ENCODE measurements at regions not wholly inside any gene's neighbourhood (a gene's known extent, or its start where the extent isn't known, plus 50 kb on each side); places are given as distances from the start of the nearest gene placed in this dataset.

DNA sequence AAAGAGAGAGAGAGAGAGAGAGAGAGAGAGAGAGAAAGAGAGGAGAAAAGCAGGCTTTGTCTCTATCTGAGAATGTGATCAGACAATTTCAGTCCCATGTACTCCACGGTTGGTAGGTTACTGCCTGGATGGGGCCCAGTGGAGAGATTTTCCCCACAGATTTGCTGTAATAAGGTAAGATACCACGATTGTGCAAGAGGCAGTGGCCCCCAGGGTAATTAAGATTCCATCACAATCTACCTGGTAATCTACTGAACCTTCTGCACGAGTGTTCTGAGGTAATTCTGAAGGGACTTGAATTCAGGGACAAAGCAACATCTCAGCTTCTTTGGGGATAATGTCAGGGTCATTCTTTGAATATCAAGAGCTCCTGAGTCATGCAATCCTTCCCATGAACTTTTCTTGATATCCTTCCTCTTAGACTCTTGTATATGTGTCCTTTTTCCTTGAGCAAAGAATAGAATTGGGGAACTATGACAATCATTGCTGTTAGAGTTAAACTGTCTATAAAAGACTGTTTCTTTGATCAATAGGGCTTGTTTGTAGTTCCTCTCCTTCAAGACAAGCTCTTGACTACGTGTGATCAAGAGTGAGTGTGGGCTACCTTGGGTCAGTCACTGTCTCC lies 306.6 kb downstream of the MAF start:
- intact Hi-C loops (cut with DNase I): no loop called here
- Histone ChIP-seq H3K27ac (ENCODE audit: low read depth in 1 of 2, low read length in 2 of 2) (no peak overlapping the region), H3K36me3 (ENCODE audit: control insufficient read depth in 1 of 2, insufficient read depth in 2 of 2, low read length in 1 of 2) (no peaks in the 10 kb centered on the region), H3K4me1 (ENCODE audit: control insufficient read depth in 1 of 2, insufficient read depth in 2 of 2, low read length in 2 of 2) (no peaks in the 10 kb centered on the region), H3K27me3 (ENCODE audit: control insufficient read depth in 1 of 2, insufficient read depth in 2 of 2, low read length in 1 of 2) (no peaks in the 10 kb centered on the region), H3K9me3 (ENCODE audit: control insufficient read depth, low read length) (peaks cover 1% of the 10 kb centered on the region), H3K4me3 (ENCODE audit: low read length in 2 of 2) (no peak overlapping the region)
- 79 to 82% methylated on average over 4 of the region's 4 CpGs for WGBS, 2 donors
- ATAC-seq (ENCODE audit: low FRiP score): no peak
- no peak for DNase-seq

DNA sequence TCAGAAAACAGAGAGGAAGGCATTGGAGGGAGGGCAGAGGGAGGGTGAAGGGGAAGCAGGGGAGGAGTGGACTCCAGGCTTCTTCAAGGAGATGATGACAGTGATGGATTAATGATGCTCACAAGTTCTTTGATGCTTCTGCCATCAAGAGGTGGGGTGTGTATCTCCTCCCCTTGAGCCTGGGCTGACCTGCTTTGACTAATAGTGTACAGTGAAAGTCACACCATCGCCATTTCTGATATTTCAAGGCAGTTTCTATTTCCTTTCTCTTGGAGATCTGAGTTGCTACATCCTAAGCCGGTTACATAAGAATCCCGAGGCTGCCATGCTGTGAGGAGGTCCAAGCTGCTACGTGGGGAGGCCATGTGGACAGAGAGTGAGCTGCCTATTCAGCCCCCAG lies 312.5 kb downstream of the MAF start:
- WGBS, 2 donors: 79 to 85% methylated on average over 4 of the region's 4 CpGs
- intact Hi-C loops (cut with DNase I): no loop called here
- ATAC-seq (ENCODE audit: low FRiP score): no peak
- H3K36me3 ChIP-seq (ENCODE audit: control insufficient read depth in 1 of 2, insufficient read depth in 2 of 2, low read length in 1 of 2): no peaks in the 10 kb centered on the region
- no peak overlapping the region for H3K27ac ChIP-seq (ENCODE audit: low read depth in 1 of 2, low read length in 2 of 2)
- DNase-seq: no peak
- H3K27me3 ChIP-seq (ENCODE audit: control insufficient read depth in 1 of 2, insufficient read depth in 2 of 2, low read length in 1 of 2): no peaks in the 10 kb centered on the region
- H3K4me3 ChIP-seq (ENCODE audit: low read length in 2 of 2): no peak overlapping the region
- peaks cover 3% of the 10 kb centered on the region for H3K9me3 ChIP-seq (ENCODE audit: control insufficient read depth, low read length)
- H3K4me1 ChIP-seq (ENCODE audit: control insufficient read depth in 1 of 2, insufficient read depth in 2 of 2, low read length in 2 of 2): no peaks in the 10 kb centered on the region

DNA sequence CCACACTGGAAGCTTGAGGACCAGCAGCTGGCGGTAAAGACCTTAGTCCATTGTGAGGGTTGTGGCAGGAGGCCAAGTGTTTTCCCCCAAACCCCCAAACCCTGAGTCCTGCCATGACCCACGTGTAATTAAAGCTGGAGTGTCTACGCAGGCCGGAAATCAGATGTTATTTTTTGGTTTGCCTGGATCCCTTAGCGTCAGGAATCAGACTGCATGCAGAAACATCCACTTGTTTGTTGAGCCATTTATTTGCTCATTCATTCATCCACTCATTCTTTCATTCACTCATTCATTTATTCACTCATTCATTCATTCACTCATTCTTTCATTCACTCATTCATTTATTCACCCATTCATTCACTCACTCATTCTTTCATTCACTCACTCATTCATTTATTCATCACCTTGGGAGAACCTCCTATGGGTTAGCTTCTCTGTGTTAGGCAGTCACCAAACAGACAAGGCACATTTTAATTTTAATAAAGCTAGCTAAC lies 313.1 kb downstream of the MAF start:
- Histone ChIP-seq H3K27me3 (ENCODE audit: control insufficient read depth in 1 of 2, insufficient read depth in 2 of 2, low read length in 1 of 2) (no peaks in the 10 kb centered on the region), H3K27ac (ENCODE audit: low read depth in 1 of 2, low read length in 2 of 2) (no peak overlapping the region), H3K36me3 (ENCODE audit: control insufficient read depth in 1 of 2, insufficient read depth in 2 of 2, low read length in 1 of 2) (no peaks in the 10 kb centered on the region), H3K9me3 (ENCODE audit: control insufficient read depth, low read length) (peaks cover 3% of the 10 kb centered on the region), H3K4me1 (ENCODE audit: control insufficient read depth in 1 of 2, insufficient read depth in 2 of 2, low read length in 2 of 2) (no peaks in the 10 kb centered on the region), H3K4me3 (ENCODE audit: low read length in 2 of 2) (no peak overlapping the region)
- 33 to 35% methylated on average over 5 of the region's 5 CpGs for WGBS, 2 donors
- intact Hi-C loops (cut with DNase I): no loop called here
- DNase-seq: no peak
- no peak for ATAC-seq (ENCODE audit: low FRiP score)

DNA sequence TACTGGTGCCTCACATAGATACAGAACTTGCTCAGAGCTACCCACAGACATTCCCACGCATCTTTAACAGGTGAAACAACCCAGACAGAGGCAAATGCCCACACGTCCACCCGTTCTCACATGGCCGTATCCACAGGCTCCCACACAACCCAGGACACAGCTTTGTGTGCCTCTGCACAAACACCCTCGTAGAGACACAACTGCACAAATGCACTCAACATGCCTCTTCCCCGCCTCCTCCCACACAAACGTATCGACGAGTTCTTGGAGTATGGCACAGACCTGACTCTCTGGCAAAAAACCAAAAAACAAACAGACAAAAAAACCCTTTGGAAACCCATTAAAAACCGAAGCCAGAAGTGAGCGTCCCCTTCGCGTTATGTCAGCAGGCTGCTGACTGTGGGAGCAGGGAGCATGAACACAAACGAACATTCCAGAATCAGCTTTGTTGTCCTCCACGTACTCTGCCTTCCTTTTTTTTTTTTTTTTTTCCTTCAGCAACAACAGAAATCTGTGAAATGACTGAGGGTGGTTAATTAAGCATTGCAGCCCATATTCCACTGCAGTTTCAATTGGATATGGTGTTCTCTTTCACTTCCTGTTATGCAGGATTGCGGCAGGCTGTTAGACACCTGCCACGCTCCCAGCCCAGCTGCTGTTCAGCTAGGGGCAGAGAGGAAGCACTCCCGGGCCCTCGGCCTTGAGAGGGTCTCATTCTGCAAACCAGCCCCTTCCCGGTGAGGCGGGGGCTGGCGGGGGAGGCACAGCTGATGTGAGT lies 313.7 kb downstream of the MAF start:
- 26 to 28% methylated on average over 22 of the region's 22 CpGs for WGBS, 2 donors
- ATAC-seq (ENCODE audit: low FRiP score) (peak; percentile 64), DNase-seq (peak in 1 of 2 donors; percentile 73)
- Histone ChIP-seq H3K27me3 (ENCODE audit: control insufficient read depth in 1 of 2, insufficient read depth in 2 of 2, low read length in 1 of 2) (no peaks in the 10 kb centered on the region), H3K27ac (ENCODE audit: low read depth in 1 of 2, low read length in 2 of 2) (no peak overlapping the region), H3K4me1 (ENCODE audit: control insufficient read depth in 1 of 2, insufficient read depth in 2 of 2, low read length in 2 of 2) (no peaks in the 10 kb centered on the region), H3K4me3 (ENCODE audit: low read length in 2 of 2) (no peak overlapping the region), H3K36me3 (ENCODE audit: control insufficient read depth in 1 of 2, insufficient read depth in 2 of 2, low read length in 1 of 2) (no peaks in the 10 kb centered on the region), H3K9me3 (ENCODE audit: control insufficient read depth, low read length) (peaks cover 3% of the 10 kb centered on the region)
- intact Hi-C loops (cut with DNase I): no loop called here

DNA sequence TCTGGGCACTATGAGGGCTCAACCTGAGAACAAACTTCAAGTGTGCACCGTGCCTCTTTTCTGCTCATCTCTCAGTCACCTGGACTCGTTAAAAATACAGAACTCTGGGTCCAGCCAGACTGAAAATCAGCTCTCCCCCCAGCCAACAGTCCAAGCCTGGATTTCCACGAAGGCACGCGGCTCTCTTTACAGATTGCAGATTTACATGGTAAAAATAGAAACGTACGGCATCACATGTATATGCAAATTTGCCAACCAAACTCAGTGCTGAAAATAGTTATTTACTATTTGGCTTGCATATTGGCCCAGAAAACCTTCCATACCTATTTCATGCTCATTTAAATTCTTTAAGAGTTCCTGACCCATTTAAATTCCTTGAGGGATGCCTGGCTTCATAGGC lies 315.8 kb downstream of the MAF start:
- no peak for DNase-seq
- no peaks in the 10 kb centered on the region for H3K27me3 ChIP-seq (ENCODE audit: control insufficient read depth in 1 of 2, insufficient read depth in 2 of 2, low read length in 1 of 2)
- 15 to 22% methylated on average over 7 of the region's 7 CpGs for WGBS, 2 donors
- no peak overlapping the region for H3K4me3 ChIP-seq (ENCODE audit: low read length in 2 of 2)
- H3K9me3 ChIP-seq (ENCODE audit: control insufficient read depth, low read length): peaks cover 3% of the 10 kb centered on the region
- ATAC-seq (ENCODE audit: low FRiP score): no peak
- no peaks in the 10 kb centered on the region for H3K4me1 ChIP-seq (ENCODE audit: control insufficient read depth in 1 of 2, insufficient read depth in 2 of 2, low read length in 2 of 2)
- H3K36me3 ChIP-seq (ENCODE audit: control insufficient read depth in 1 of 2, insufficient read depth in 2 of 2, low read length in 1 of 2): no peaks in the 10 kb centered on the region
- no peak overlapping the region for H3K27ac ChIP-seq (ENCODE audit: low read depth in 1 of 2, low read length in 2 of 2)
- intact Hi-C loops (cut with DNase I): no loop called here

DNA sequence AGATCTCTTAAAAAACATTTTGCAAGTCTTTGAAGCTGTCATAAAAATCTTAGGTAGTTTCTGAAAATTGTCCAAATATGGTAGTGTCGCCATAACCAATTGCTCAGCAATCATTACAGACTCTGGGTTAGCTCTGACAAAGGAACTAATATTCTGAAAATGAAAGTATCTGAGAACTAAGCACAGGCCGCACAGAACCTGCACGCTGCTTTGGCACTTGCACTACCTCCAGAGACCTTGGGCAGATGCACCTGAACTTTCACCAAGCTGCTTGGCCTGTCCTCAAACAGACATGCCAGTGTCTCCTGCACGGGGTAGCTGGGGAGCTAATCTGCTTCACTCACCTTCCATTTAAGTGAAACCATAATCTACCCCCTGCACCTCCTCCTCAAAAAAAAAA lies 317.0 kb downstream of the MAF start:
- H3K4me1 ChIP-seq (ENCODE audit: control insufficient read depth in 1 of 2, insufficient read depth in 2 of 2, low read length in 2 of 2): no peaks in the 10 kb centered on the region
- WGBS, 2 donors: 94 to 99% methylated on average over 4 of the region's 4 CpGs
- intact Hi-C loops (cut with DNase I): no loop called here
- H3K4me3 ChIP-seq (ENCODE audit: low read length in 2 of 2): no peak overlapping the region
- no peaks in the 10 kb centered on the region for H3K36me3 ChIP-seq (ENCODE audit: control insufficient read depth in 1 of 2, insufficient read depth in 2 of 2, low read length in 1 of 2)
- peaks cover 3% of the 10 kb centered on the region for H3K9me3 ChIP-seq (ENCODE audit: control insufficient read depth, low read length)
- no peaks in the 10 kb centered on the region for H3K27me3 ChIP-seq (ENCODE audit: control insufficient read depth in 1 of 2, insufficient read depth in 2 of 2, low read length in 1 of 2)
- ATAC-seq (ENCODE audit: low FRiP score): no peak
- no peak for DNase-seq
- H3K27ac ChIP-seq (ENCODE audit: low read depth in 1 of 2, low read length in 2 of 2): no peak overlapping the region

DNA sequence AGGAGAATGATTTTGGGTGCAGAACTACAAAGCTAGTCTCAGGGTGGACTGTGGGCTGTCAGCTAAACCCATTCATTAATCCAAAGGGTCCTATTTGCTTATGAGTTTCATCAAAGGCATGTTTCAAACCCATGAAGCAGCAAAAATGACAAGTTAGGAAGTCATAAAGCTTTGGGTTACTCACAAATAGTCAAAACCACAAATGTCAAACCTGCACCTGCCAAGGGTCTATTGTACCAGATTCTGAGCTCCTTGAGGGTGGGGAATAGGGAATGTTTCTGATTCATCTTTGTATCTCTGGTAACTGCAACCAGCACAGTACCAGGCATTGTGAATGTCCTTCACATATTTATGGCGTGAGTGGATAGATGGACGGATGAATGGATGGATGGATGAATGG lies 317.7 kb downstream of the MAF start:
- ATAC-seq (ENCODE audit: low FRiP score): no peak
- intact Hi-C loops (cut with DNase I): no loop called here
- Histone ChIP-seq H3K27me3 (ENCODE audit: control insufficient read depth in 1 of 2, insufficient read depth in 2 of 2, low read length in 1 of 2) (no peaks in the 10 kb centered on the region), H3K36me3 (ENCODE audit: control insufficient read depth in 1 of 2, insufficient read depth in 2 of 2, low read length in 1 of 2) (no peaks in the 10 kb centered on the region), H3K4me3 (ENCODE audit: low read length in 2 of 2) (no peak overlapping the region), H3K9me3 (ENCODE audit: control insufficient read depth, low read length) (peaks cover 1% of the 10 kb centered on the region), H3K27ac (ENCODE audit: low read depth in 1 of 2, low read length in 2 of 2) (no peak overlapping the region), H3K4me1 (ENCODE audit: control insufficient read depth in 1 of 2, insufficient read depth in 2 of 2, low read length in 2 of 2) (no peaks in the 10 kb centered on the region)
- WGBS, 2 donors: 94 to 97% methylated on average over 2 of the region's 2 CpGs
- no peak for DNase-seq

DNA sequence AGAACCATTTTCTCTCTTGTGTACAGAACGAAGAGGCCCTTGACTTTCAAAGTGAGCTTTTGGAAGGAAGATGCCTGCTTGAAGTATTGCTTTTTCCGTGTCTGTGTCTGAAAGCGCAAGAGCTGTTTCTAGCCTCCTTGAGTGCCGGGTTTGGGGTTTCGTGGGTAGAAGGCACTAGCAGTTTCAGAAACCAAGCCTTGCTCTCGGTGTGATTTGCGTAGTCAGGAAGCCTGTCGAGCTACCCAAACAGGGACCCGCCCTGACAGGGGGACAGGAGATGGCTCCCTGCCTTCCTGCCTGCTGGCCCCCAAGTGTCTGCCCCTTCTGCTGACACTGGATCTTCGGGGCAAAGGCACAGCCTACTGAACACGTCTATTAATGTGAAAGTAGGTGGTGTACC lies 322.0 kb downstream of the MAF start:
- H3K27me3 ChIP-seq (ENCODE audit: control insufficient read depth in 1 of 2, insufficient read depth in 2 of 2, low read length in 1 of 2): no peaks in the 10 kb centered on the region
- H3K36me3 ChIP-seq (ENCODE audit: control insufficient read depth in 1 of 2, insufficient read depth in 2 of 2, low read length in 1 of 2): no peaks in the 10 kb centered on the region
- no peak overlapping the region for H3K4me3 ChIP-seq (ENCODE audit: low read length in 2 of 2)
- H3K9me3 ChIP-seq (ENCODE audit: control insufficient read depth, low read length): peaks cover 1% of the 10 kb centered on the region
- no peak overlapping the region for H3K27ac ChIP-seq (ENCODE audit: low read depth in 1 of 2, low read length in 2 of 2)
- H3K4me1 ChIP-seq (ENCODE audit: control insufficient read depth in 1 of 2, insufficient read depth in 2 of 2, low read length in 2 of 2): no peaks in the 10 kb centered on the region
- DNase-seq: no peak
- ATAC-seq (ENCODE audit: low FRiP score): no peak
- intact Hi-C loops (cut with DNase I): no loop called here
- 78 to 84% methylated on average over 11 of the region's 11 CpGs for WGBS, 2 donors

DNA sequence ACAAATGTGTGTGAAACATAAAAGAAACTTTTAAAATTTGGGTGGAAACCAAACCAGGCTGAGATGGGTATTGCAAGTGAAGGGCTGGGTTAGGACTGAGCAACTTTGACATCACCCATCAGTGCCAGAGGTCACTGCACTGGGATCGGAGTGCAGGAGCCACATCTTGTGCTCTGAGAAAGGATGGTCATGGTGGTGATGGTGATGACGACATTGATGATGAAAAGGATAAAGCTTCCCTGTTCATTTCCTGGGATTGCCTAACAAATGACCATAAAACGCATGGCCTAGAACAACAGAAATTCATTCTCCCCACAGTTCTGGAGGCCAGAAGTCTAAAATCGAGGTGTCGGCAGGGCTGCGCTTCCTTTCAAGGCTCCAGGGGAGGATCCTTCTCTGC lies 324.0 kb downstream of the MAF start:
- H3K9me3 ChIP-seq (ENCODE audit: control insufficient read depth, low read length): peaks cover 3% of the 10 kb centered on the region
- no peaks in the 10 kb centered on the region for H3K36me3 ChIP-seq (ENCODE audit: control insufficient read depth in 1 of 2, insufficient read depth in 2 of 2, low read length in 1 of 2)
- H3K4me1 ChIP-seq (ENCODE audit: control insufficient read depth in 1 of 2, insufficient read depth in 2 of 2, low read length in 2 of 2): no peaks in the 10 kb centered on the region
- no peak for DNase-seq
- ATAC-seq (ENCODE audit: low FRiP score): no peak
- intact Hi-C loops (cut with DNase I): no loop called here
- H3K27ac ChIP-seq (ENCODE audit: low read depth in 1 of 2, low read length in 2 of 2): no peak overlapping the region
- WGBS, 2 donors: 84 to 87% methylated on average over 6 of the region's 6 CpGs
- H3K27me3 ChIP-seq (ENCODE audit: control insufficient read depth in 1 of 2, insufficient read depth in 2 of 2, low read length in 1 of 2): no peaks in the 10 kb centered on the region
- H3K4me3 ChIP-seq (ENCODE audit: low read length in 2 of 2): no peak overlapping the region

Measured in aorta (tissue), 5 donors.